GM23248 (cell line): ENCODE measurements at regions not wholly inside any gene's neighbourhood (a gene's known extent, or its start where the extent isn't known, plus 50 kb on each side); places are given as distances from the start of the nearest gene placed in this dataset.

Source experiments
- EZH2 ChIP-seq: fragments of 200-600 bp; sonication (generic); IDR thresholded peaks from 2 replicates; pipeline ENCODE4 v1.6.1; 2018; ENCODE audit warnings: antibody characterized with exemption, mild to moderate bottlenecking; ENCODE audit not compliant: insufficient read depth, poor library complexity, severe bottlenecking
- EZH2phosphoT487 ChIP-seq: fragments of 200-600 bp; sonication (generic); IDR thresholded peaks from 2 replicates; pipeline ENCODE4 v1.6.1; 2018; ENCODE audit warnings: antibody characterized with exemption, moderate library complexity, mild to moderate bottlenecking, low read depth; ENCODE audit not compliant: insufficient read depth

- TF ChIP-seq EZH2phosphoT487 (no peak), EZH2 (no peak)
Observed at GRCh38 chr3:194852345-194852744, 166.7 kb downstream of the FAM43A start.
